ENCODE measurements at regions not wholly inside any gene's neighbourhood (a gene's known extent, or its start where the extent isn't known, plus 50 kb on each side); places are given as distances from the start of the nearest gene placed in this dataset.

DNA sequence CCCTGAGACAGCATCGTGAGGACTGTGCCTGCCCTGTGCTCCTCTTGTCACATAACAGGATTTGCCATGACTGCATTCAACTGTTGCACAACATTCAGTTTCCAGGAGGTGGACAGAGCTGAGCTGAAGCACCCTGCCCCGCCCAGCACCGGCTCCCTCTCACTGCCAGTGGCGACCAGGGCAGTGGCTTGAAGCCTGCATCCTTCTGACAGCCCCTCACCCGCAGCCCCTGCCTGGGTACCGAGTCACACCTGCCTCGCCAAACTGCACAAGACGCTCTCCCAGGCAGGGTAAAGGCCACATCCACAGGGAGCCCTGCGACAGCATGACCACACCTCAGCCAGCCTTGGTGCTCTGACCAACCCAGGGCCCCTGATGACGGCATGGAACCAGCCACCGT lies 59.9 kb upstream of the ZNF354A start:
- Histone ChIP-seq H2AFZ (ENCODE audit: low read length) (no peak overlapping the region), H3K4me3 (replicated peaks in 1 of 4; ENCODE audit: control extremely low read depth in 1 of 4, insufficient read depth in 1 of 4, low read depth in 3 of 4, low read length in 4 of 4) (no peak overlapping the region), H3K9ac (ENCODE audit: insufficient read depth, low read length) (no peak overlapping the region), H3K9me3 (ENCODE audit: control insufficient read depth, insufficient read depth, low read depth, low read length) (no peaks in the 10 kb centered on the region), H3K79me2 (ENCODE audit: control insufficient read depth, insufficient read depth, low read length) (no peaks in the 10 kb centered on the region), H3K27me3 (ENCODE audit: control insufficient read depth, insufficient read depth, low read length) (no peaks in the 10 kb centered on the region), H3K36me3 (ENCODE audit: control insufficient read depth, insufficient read depth, low read length) (no peaks in the 10 kb centered on the region), H3K27ac (ENCODE audit: insufficient read depth, low read length) (no peak overlapping the region), H3K4me1 (ENCODE audit: control insufficient read depth, extremely low read depth, insufficient read depth, low read length) (no peaks in the 10 kb centered on the region), H3K4me2 (ENCODE audit: extremely low read depth, insufficient read depth, low read length) (no peak overlapping the region), H4K20me1 (ENCODE audit: control insufficient read depth, extremely low read depth, insufficient read depth, low read length) (no peaks in the 10 kb centered on the region)
- TF ChIP-seq, protein P1, sequence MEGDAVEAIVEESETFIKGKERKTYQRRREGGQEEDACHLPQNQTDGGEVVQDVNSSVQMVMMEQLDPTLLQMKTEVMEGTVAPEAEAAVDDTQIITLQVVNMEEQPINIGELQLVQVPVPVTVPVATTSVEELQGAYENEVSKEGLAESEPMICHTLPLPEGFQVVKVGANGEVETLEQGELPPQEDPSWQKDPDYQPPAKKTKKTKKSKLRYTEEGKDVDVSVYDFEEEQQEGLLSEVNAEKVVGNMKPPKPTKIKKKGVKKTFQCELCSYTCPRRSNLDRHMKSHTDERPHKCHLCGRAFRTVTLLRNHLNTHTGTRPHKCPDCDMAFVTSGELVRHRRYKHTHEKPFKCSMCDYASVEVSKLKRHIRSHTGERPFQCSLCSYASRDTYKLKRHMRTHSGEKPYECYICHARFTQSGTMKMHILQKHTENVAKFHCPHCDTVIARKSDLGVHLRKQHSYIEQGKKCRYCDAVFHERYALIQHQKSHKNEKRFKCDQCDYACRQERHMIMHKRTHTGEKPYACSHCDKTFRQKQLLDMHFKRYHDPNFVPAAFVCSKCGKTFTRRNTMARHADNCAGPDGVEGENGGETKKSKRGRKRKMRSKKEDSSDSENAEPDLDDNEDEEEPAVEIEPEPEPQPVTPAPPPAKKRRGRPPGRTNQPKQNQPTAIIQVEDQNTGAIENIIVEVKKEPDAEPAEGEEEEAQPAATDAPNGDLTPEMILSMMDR (conservative IDR thresholded peaks at IDR 0.05 in 1 of 2, IDR thresholded peaks at IDR 0.05 in 1 of 2; ENCODE audit: low read depth in 1 of 2, low read length in 2 of 2) = no peak
- no peak for TF ChIP-seq EZH2 (IDR thresholded peaks at IDR 0.05; ENCODE audit: low read length, missing control alignments)
- no peak for DNase-seq (ENCODE audit: low read depth in 2 of 2)

DNA sequence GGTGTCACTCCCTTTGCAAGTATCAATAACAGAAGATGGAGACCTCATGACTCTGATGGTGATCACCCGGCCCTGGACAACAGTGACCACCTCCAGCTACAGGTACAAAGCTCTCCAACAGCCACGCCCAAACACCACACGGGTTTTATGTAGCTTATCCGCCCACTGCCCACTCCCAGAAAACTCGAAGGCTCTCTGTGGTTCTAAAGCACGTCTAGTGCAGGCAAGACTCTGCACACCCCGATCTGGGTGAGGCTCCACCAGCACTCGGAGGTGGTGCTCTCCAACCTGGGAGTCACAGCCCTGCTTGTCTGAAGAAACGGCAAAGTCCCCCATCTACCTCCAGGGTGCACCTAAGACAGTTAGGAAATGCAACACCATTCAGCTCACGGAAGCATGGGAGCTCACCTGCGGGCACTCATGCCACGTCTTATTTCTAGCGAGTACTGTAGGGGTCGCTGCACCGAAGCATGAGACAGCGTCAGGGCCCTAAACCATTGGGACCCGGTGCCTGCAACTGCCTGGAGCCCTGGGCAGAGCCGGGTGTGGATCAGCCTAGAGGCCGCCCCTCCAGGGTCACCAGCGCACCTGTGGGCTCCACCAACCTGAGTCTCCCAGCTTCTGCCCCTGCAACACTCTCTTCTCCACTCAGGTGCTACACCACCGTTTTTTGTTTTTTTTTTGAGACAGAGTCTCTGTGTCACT lies 58.1 kb upstream of the ZNF354A start:
- DNase-seq (ENCODE audit: low read depth in 2 of 2) = no peak
- no peaks in the 10 kb centered on the region for H3K36me3 ChIP-seq (ENCODE audit: control insufficient read depth, insufficient read depth, low read length)
- no peaks in the 10 kb centered on the region for H4K20me1 ChIP-seq (ENCODE audit: control insufficient read depth, extremely low read depth, insufficient read depth, low read length)
- H3K9ac ChIP-seq (ENCODE audit: insufficient read depth, low read length) = no peak overlapping the region
- no peak overlapping the region for H2AFZ ChIP-seq (ENCODE audit: low read length)
- TF ChIP-seq, protein P1 (conservative IDR thresholded peaks at IDR 0.05 in 1 of 2, IDR thresholded peaks at IDR 0.05 in 1 of 2; ENCODE audit: low read depth in 1 of 2, low read length in 2 of 2) = no peak
- no peak for TF ChIP-seq EZH2 (IDR thresholded peaks at IDR 0.05; ENCODE audit: low read length, missing control alignments)
- H3K4me3 ChIP-seq (replicated peaks in 1 of 4; ENCODE audit: control extremely low read depth in 1 of 4, insufficient read depth in 1 of 4, low read depth in 3 of 4, low read length in 4 of 4) = no peak overlapping the region
- no peaks in the 10 kb centered on the region for H3K9me3 ChIP-seq (ENCODE audit: control insufficient read depth, insufficient read depth, low read depth, low read length)
- H3K4me2 ChIP-seq (ENCODE audit: extremely low read depth, insufficient read depth, low read length) = no peak overlapping the region
- no peak overlapping the region for H3K27ac ChIP-seq (ENCODE audit: insufficient read depth, low read length)
- no peaks in the 10 kb centered on the region for H3K79me2 ChIP-seq (ENCODE audit: control insufficient read depth, insufficient read depth, low read length)
- no peaks in the 10 kb centered on the region for H3K27me3 ChIP-seq (ENCODE audit: control insufficient read depth, insufficient read depth, low read length)
- no peaks in the 10 kb centered on the region for H3K4me1 ChIP-seq (ENCODE audit: control insufficient read depth, extremely low read depth, insufficient read depth, low read length)

DNA sequence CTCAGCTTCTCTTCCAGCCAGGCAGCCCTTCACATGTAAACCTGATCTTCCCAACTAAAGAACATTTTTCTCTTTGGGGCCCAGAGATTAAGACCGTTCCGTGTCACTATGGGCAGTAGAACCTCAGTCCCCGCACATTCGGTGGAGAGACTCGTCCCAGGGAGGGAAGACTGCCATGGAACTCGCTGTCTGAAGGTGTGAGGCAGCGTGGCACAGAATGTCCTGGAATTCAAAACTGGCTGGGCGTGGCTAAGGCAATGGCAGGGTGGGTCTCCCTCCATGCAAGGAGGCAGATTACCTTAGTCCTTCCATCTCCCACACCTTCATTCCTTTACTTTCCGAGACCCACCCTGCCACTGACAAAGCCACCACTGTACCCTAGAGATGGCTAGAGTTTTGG lies 57.4 kb upstream of the ZNF354A start:
- Histone ChIP-seq H3K79me2 (ENCODE audit: control insufficient read depth, insufficient read depth, low read length) (no peaks in the 10 kb centered on the region), H3K9ac (ENCODE audit: insufficient read depth, low read length) (no peak overlapping the region), H3K4me1 (ENCODE audit: control insufficient read depth, extremely low read depth, insufficient read depth, low read length) (no peaks in the 10 kb centered on the region), H3K27me3 (ENCODE audit: control insufficient read depth, insufficient read depth, low read length) (no peaks in the 10 kb centered on the region), H2AFZ (ENCODE audit: low read length) (no peak overlapping the region), H3K4me2 (ENCODE audit: extremely low read depth, insufficient read depth, low read length) (no peak overlapping the region), H3K27ac (ENCODE audit: insufficient read depth, low read length) (no peak overlapping the region), H3K36me3 (ENCODE audit: control insufficient read depth, insufficient read depth, low read length) (no peaks in the 10 kb centered on the region), H4K20me1 (ENCODE audit: control insufficient read depth, extremely low read depth, insufficient read depth, low read length) (no peaks in the 10 kb centered on the region), H3K4me3 (replicated peaks in 1 of 4; ENCODE audit: control extremely low read depth in 1 of 4, insufficient read depth in 1 of 4, low read depth in 3 of 4, low read length in 4 of 4) (no peak overlapping the region), H3K9me3 (ENCODE audit: control insufficient read depth, insufficient read depth, low read depth, low read length) (no peaks in the 10 kb centered on the region)
- TF ChIP-seq EZH2 (IDR thresholded peaks at IDR 0.05; ENCODE audit: low read length, missing control alignments) = no peak
- TF ChIP-seq, protein P1 (conservative IDR thresholded peaks at IDR 0.05 in 1 of 2, IDR thresholded peaks at IDR 0.05 in 1 of 2; ENCODE audit: low read depth in 1 of 2, low read length in 2 of 2) = no peak
- no peak for DNase-seq (ENCODE audit: low read depth in 2 of 2)

Data from fibroblast of lung (primary cell).